Calu3 (cell line): ENCODE measurements at regions not wholly inside any gene's neighbourhood (a gene's known extent, or its start where the extent isn't known, plus 50 kb on each side); places are given as distances from the start of the nearest gene placed in this dataset.

Experiments
- BruUV-seq: library from RNA; stranded (reverse); fragments of 400-500 nt; replicated peaks from 2 replicates; lab custom pipeline; 2021; lab: Mats Ljungman, UMichigan
- CTCF ChIA-PET: fragments of 300-600 bp; sonication (Branson Sonifier 250); formaldehyde crosslinking; loops from one replicate; lab custom pipeline; 2022; ENCODE audit warnings: antibody characterized with exemption; lab: Charles Lee
- DNase-seq: peaks from one replicate; pipeline ENCODE4 v3.0.0; 2022
- H3K27ac Mint-ChIP-seq: one replicate; pipeline ENCODE4 v1.8.0; 2022; ENCODE audit warnings: mixed read lengths; ENCODE audit not compliant: unreplicated experiment
- H3K27me3 Mint-ChIP-seq: one replicate; pipeline ENCODE4 v1.8.0; 2022; ENCODE audit warnings: mixed read lengths; ENCODE audit not compliant: unreplicated experiment
- H3K36me3 Mint-ChIP-seq: one replicate; pipeline ENCODE4 v1.8.0; 2022; ENCODE audit warnings: mild to moderate bottlenecking, moderate library complexity, mixed read lengths; ENCODE audit not compliant: insufficient read depth, unreplicated experiment
- H3K4me1 Mint-ChIP-seq: one replicate; pipeline ENCODE4 v1.8.0; 2022; ENCODE audit warnings: mild to moderate bottlenecking, low read depth, mixed read lengths; ENCODE audit not compliant: unreplicated experiment
- H3K4me3 Mint-ChIP-seq: one replicate; pipeline ENCODE4 v1.8.0; 2022; ENCODE audit warnings: mild to moderate bottlenecking, low read depth, moderate library complexity, mixed read lengths; ENCODE audit not compliant: unreplicated experiment
- H3K9me3 Mint-ChIP-seq: one replicate; pipeline ENCODE4 v1.8.0; 2022; ENCODE audit warnings: low read depth, mixed read lengths; ENCODE audit not compliant: unreplicated experiment
- CTCF ChIP-seq: fragments of 200-600 bp; IDR thresholded peaks from one replicate; pipeline ENCODE4 v1.8.0; 2022; ENCODE audit warnings: antibody characterized with exemption; ENCODE audit not compliant: unreplicated experiment
- intact Hi-C: fragments of 100-400 bp; cut with micrococcal nuclease; formaldehyde crosslinking; loops from one replicate; pipeline ENCODE4 v1.10.0; 2022; ENCODE audit not compliant: unreplicated experiment

GRCh38 chr6:19590501-19591131 is 246.6 kb upstream of the ID4 start:
- no peaks in the 10 kb centered on the region for H3K36me3 Mint-ChIP-seq
- no TSS peak for BruUV-seq
- H3K27ac Mint-ChIP-seq = no peak overlapping the region
- no peaks in the 10 kb centered on the region for H3K4me1 Mint-ChIP-seq
- DNase-seq = no peak
- no peaks in the 10 kb centered on the region for H3K27me3 Mint-ChIP-seq
- CTCF ChIA-PET = no interaction called here
- peaks cover 4% of the 10 kb centered on the region for H3K9me3 Mint-ChIP-seq
- no peak overlapping the region for H3K4me3 Mint-ChIP-seq
- intact Hi-C loops = no loop called here
- no peak for TF ChIP-seq CTCF

- Mint-ChIP-seq H3K27ac (no peak overlapping the region), H3K27me3 (no peaks in the 10 kb centered on the region), H3K36me3 (no peaks in the 10 kb centered on the region), H3K4me3 (no peak overlapping the region), H3K9me3 (peaks cover 10% of the 10 kb centered on the region), H3K4me1 (no peaks in the 10 kb centered on the region)
- DNase-seq = no peak
- intact Hi-C loops = no loop called here
- TF ChIP-seq CTCF = no peak
- CTCF ChIA-PET = no interaction called here
- no TSS peak for BruUV-seq
These were observed 239.3 kb upstream of the ID4 start for GRCh38 chr6:19597809-19598320.

GRCh38 chr6:19599796-19600464 is 237.2 kb upstream of the ID4 start:
- Mint-ChIP-seq H3K36me3 (no peaks in the 10 kb centered on the region), H3K27me3 (no peaks in the 10 kb centered on the region), H3K4me1 (no peaks in the 10 kb centered on the region), H3K27ac (no peak overlapping the region), H3K9me3 (peaks cover 12% of the 10 kb centered on the region), H3K4me3 (no peak overlapping the region)
- CTCF ChIA-PET = no interaction called here
- no peak for DNase-seq
- no TSS peak for BruUV-seq
- intact Hi-C loops = no loop called here
- TF ChIP-seq CTCF = no peak

GRCh38 chr6:19602434-19603013 is 234.6 kb upstream of the ID4 start:
- Mint-ChIP-seq H3K27me3 (no peaks in the 10 kb centered on the region), H3K4me3 (no peak overlapping the region), H3K27ac (no peak overlapping the region), H3K4me1 (no peaks in the 10 kb centered on the region), H3K36me3 (no peaks in the 10 kb centered on the region), H3K9me3 (peaks cover 19% of the 10 kb centered on the region)
- BruUV-seq = no TSS peak
- DNase-seq = no peak
- no peak for TF ChIP-seq CTCF
- intact Hi-C loops = no loop called here
- CTCF ChIA-PET = no interaction called here
